Left cardiac atrium (tissue), 4 donors: ENCODE measurements at regions not wholly inside any gene's neighbourhood (a gene's known extent, or its start where the extent isn't known, plus 50 kb on each side); places are given as distances from the start of the nearest gene placed in this dataset.

Experiments
- ATAC-seq, 2 donors: fragments of 200-7000 bp; cut with Tn5 transposase; one replicate each; pipeline ENCODE4 v1.9.1; 2020; ENCODE audit warnings: mild to moderate bottlenecking in 2 of 2, moderate library complexity in 2 of 2
- DNase-seq: peaks from one replicate; pipeline ENCODE4 v3.0.0-alpha.2; 2020
- intact Hi-C, 2 donors: fragments of 100-400 bp; cut with DNase I; formaldehyde crosslinking; loops; one replicate each; pipeline versions ENCODE4 v1.14.1 to v1.15.1; 2022 to 2023
- donor health status: DM: no; HTN: yes; CAD: no.
- donor health status: DM: no; HTN: yes; CAD: no; lungs with severe emphysema.
- donor health status: DM: yes; HTN: yes; CAD: no.
- donor health status: Dilated cardiomyopathy.

GRCh38 chr3:194738254-194739093 lies 52.8 kb downstream of the FAM43A start:
- intact Hi-C loops = no loop called here
- ATAC-seq (peak; percentile 91 to 98), DNase-seq (peak; percentile 72)

GRCh38 chr3:194739498-194740284 lies 54.0 kb downstream of the FAM43A start:
- DNase-seq (no peak), ATAC-seq (no peak)
- intact Hi-C loops = no loop called here

- intact Hi-C loops = no loop called here
- DNase-seq (no peak), ATAC-seq (no peak)
These were observed 55.3 kb downstream of the FAM43A start for GRCh38 chr3:194740859-194741491.

- ATAC-seq = no peak
- intact Hi-C loops = no loop called here
- DNase-seq = no peak
These were observed 56.2 kb downstream of the FAM43A start for GRCh38 chr3:194741916-194742315.

- DNase-seq = no peak
- no peak for ATAC-seq
- intact Hi-C loops = no loop called here
These were observed 59.1 kb downstream of the FAM43A start for GRCh38 chr3:194744826-194745225.

- ATAC-seq = no peak
- intact Hi-C loops = no loop called here
These were observed 59.9 kb downstream of the FAM43A start for GRCh38 chr3:194745422-194746184.

GRCh38 chr3:194748225-194748624 lies 62.5 kb downstream of the FAM43A start:
- no peak for ATAC-seq
- DNase-seq = no peak
- intact Hi-C loops = no loop called here

More at GRCh38 chr3:194745422-194746184, 59.9 kb downstream of the FAM43A start:
- DNase-seq = no peak

GRCh38 chr3:194749631-194750490 lies 64.2 kb downstream of the FAM43A start:
- ATAC-seq (peak; percentile 30 to 41), DNase-seq (no peak)
- intact Hi-C loops = no loop called here

GRCh38 chr3:194750491-194750828 lies 64.8 kb downstream of the FAM43A start:
- ATAC-seq (no peak), DNase-seq (no peak)
- intact Hi-C loops = no loop called here

- DNase-seq = no peak
- intact Hi-C loops = no loop called here
- ATAC-seq = no peak
These were observed 70.2 kb downstream of the FAM43A start for GRCh38 chr3:194755671-194756459.

- DNase-seq (no peak), ATAC-seq (no peak)
- intact Hi-C loops = no loop called here
These were observed 70.7 kb downstream of the FAM43A start for GRCh38 chr3:194756460-194756779.

- ATAC-seq = peak; percentile 48 to 85
- intact Hi-C loops = no loop called here
- DNase-seq = no peak
These were observed 71.2 kb downstream of the FAM43A start for GRCh38 chr3:194756791-194757325.

GRCh38 chr3:194757647-194758061 lies 72.0 kb downstream of the FAM43A start:
- intact Hi-C loops = no loop called here
- ATAC-seq (peak; percentile 38 to 51), DNase-seq (no peak)

GRCh38 chr3:194758716-194759115 lies 73.0 kb downstream of the FAM43A start:
- ATAC-seq (no peak), DNase-seq (no peak)
- intact Hi-C loops = no loop called here

GRCh38 chr3:194760494-194761137 lies 74.9 kb downstream of the FAM43A start:
- no peak for ATAC-seq
- no peak for DNase-seq
- intact Hi-C loops = no loop called here

- ATAC-seq (peak; percentile 23 to 65), DNase-seq (no peak)
- intact Hi-C loops = no loop called here
These were observed 75.7 kb downstream of the FAM43A start for GRCh38 chr3:194761384-194761783.

GRCh38 chr3:194766845-194767244 lies 81.2 kb downstream of the FAM43A start:
- intact Hi-C loops = no loop called here
- ATAC-seq = no peak
- no peak for DNase-seq
